Dermis microvascular lymphatic vessel endothelial cell (primary cell): ENCODE measurements at regions not wholly inside any gene's neighbourhood (a gene's known extent, or its start where the extent isn't known, plus 50 kb on each side); places are given as distances from the start of the nearest gene placed in this dataset.

Experiments
- DNase-seq, 2 donors: peaks; one replicate each; pipeline versions ENCODE4 v3.0.0 to v3.0.0-alpha.2; 2010; ENCODE audit warnings: low read depth in 2 of 2

DNA sequence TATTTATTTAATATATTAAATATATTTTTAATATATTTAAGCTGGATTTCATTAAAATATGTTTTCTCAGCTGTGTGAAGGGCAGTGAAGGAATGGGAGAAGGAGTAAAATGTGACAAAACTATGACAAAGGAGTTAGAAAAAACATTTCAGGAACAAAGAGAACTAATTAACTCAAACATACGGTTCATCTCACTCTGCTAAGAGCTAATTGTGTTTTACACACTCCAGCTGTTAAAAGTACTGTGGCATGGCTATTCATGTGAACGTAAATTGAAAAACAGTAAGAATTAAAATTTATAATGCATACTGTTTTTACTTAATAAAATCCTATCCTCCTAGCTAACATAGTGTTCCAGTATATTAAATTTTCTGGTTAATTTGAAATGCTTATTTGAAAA is 262.5 kb upstream of the GNAI1 start:
- DNase-seq = no peak

DNA sequence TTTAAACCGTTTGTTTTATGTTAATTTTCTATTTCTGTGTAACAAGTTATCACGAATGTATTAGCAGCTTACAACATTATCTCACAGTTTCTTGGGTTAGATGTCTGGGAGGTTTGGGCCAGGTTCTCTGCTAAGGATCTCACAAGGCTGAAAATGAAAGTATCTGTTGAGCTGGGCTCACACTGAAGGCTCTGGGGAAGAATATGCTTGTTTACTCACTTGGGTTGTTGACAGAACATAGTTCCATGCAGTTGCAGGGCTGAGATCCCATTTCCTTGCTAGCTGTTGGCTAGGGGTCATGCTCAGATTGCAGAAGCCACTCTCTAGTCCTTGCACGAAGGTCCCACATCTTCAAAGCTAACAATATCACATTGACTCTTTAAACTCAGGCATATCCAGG is 266.6 kb upstream of the GNAI1 start:
- DNase-seq = no peak

DNA sequence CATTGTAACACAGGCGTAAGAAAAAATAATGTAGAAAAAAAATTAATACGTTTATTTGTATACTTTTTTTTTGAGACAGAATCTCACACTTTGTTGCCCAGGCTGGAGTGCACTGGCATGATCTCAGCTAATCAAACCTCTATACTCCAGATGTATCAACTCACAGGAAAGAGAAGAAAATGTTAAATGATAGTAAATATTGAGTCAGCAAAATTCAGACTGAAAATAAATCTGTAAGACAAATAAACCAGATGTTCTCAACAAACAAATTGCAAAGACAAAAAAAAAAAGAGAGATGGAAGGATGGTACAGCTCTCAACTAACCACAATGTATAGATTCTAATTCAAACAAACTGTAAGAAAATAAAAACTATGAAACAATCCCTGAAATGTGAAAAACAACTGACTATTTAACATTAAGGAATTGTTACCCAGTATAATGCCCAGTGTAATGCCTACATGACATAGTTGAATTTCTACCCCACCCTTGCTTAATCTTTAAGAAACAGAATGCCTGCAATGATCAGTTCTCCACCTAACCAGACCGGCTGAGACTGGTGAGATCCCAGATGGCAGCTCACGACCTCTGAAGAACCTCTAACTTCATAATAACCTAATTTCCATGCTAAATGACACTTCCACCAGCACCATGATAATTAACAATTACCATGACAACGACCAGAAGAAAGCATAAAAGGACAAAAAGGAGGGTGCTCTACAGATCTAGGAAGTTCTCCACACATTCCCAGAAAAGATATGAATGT is 272.0 kb upstream of the GNAI1 start:
- no peak for DNase-seq

DNA sequence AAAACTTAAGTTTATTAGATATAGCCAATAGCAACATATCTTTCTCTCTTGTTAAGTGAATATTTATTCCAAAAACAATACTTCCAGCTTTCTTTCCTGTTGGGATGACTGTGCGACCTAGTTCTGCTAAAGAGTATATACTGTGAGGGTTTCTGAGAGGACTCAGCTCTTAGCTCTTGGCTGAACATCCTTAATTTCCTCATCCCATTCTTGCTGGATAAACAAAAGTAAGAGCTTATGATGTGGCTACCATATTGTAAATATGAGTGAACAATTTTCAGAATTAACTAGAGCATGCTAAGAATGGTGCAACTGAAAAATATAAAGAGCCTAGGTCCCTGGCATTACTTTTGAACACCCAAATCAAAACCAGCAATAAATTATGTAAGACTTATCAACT is 279.5 kb upstream of the GNAI1 start:
- no peak for DNase-seq

DNA sequence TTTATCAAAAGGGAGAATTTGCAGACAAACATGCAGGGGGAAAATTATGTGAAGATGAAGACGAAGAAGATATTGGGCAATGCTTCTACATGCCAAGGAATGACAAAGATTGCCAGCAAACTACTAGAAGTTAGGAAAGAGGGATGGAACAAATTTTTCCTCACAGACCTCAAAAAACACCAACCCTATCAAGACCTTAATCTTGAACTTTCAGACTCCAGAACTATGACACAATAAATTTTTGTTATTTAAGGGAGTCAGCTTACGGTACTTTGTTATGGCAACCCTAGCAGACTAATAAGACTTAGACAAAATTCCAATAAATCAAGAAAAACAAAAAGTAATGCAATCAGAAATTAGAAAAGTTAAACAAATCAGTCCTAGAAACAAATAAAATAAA is 280.0 kb upstream of the GNAI1 start:
- DNase-seq = no peak

DNA sequence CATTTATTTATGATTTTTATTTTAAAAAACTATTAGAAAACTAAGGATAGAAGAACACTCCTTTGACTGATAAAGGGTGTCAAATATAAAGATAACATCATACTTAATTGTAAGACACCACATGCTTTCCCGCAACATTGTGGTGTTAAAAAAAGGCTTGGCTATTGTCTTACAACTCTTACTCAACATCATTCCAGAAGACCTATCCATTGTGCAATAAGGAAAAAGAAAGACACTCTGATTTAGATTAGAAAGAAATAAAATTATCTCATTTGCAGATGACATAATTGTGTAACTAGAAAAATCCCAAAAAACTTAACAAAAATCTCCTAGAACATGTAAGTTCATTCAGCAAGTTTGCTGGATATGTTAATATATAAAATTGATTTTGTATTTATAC is 296.7 kb upstream of the GNAI1 start:
- DNase-seq = no peak

DNA sequence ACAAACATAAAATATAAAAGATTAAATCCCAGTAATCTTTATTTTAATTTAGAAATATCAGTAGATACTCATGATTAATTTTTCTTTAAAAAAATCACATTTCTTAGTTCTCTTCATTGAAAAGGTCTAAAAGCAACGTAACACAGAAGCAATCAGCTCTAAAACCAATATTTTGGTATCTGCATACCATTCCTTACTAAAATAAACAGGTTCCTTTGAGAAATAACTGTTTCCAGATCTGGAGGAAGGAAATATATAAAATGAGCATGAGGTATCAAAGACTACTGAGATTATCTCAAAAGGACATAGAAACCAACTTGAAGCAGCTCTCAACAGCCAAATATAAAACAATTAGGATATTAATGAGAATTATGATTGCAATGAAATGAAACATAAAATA is 301.0 kb upstream of the GNAI1 start:
- no peak for DNase-seq

DNA sequence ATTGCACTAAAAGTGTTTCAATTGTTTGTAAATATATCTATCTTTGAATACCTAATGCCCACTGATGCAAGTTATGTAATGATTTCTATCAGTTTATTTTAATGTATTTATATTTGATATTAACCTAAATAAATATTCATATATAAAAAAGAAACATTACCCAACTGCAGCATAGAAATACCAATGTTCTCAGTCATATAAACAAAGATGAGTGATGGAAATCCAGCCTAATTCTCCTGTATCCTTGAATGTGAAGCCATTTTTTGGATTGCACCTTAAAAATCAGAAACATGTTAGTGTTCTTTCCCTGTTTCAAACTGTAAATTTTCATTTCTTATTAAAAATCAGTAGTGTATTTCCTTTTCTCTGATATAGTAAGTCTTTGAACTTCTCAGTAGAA is 305.8 kb upstream of the GNAI1 start:
- no peak for DNase-seq

DNA sequence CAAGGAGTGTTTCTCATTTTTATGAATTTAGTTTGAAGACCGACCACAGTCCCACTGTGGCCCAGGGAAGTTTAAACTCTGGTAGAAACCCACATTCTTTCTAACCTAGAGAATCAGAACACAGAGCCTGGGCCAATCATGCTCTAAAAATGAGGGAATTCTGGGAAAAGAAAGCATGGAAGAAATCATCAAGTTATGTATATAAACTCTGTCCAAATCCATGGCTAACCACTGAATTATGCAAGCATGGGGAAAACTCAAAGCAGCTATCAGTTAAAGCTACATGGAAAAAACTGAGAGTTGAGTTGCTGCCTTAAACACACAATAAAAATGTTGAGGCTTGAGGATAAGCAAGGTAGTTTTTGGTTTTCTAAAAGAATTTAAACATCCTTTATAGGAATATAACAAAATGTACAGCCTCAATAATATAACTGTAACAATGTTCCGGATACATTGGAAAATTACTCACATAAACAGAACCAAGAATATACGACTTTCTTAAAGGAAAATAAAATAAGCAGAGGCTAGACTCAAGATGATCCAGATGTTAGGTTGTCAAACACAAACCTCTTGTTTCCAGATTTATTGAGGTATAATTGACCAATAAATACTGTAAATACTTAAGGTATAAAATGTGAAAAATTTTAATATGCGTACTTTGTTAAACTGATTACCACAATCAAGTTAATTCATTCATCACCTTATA is 311.2 kb upstream of the GNAI1 start:
- no peak for DNase-seq

DNA sequence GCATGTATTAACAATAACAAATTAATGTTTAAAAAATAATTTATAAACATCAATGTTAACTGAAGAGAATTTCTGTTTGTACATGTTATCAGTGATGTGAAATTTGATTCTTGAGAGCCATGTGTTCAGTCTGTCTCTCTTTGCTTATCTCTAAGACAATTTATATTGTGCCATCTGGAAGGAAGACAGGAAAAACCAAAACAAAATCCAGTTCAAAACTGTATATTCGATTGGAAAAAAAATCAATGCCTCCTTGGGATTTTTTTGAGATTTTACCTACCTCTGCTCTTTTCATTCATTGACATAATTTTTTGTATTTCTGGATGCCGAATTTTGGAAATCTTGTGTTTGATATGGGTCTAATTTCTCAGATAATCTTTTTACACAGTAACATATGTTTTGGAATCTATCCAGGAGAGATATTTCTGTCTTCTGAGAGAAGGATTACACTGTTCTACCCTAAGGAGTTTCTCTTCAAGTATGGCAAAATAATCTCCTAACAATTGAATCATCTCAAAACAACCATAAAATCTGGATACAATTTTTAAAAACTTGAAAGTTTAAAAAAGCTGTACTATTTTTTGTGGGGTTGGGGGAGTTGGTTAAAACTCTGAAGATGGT is 311.9 kb upstream of the GNAI1 start:
- DNase-seq = no peak

DNA sequence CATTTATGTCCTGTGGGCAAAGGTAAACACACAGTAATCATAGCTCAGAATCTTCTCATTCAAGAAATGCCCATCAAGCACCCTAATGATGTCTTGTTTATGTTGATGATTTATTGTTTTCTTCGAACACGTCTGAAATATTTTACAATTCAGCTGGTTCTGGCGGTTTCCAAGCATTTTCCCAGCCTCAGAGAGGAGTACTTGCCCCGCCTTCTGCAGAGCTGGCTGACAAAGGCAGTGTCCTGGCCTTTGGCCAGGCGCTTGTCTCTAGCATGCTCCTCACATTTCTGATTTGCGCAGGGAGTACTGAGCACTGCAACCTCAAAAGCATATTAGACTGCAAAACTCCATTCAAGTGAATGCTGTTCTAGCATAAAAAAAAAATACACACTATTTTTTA is 314.2 kb upstream of the GNAI1 start:
- no peak for DNase-seq

DNA sequence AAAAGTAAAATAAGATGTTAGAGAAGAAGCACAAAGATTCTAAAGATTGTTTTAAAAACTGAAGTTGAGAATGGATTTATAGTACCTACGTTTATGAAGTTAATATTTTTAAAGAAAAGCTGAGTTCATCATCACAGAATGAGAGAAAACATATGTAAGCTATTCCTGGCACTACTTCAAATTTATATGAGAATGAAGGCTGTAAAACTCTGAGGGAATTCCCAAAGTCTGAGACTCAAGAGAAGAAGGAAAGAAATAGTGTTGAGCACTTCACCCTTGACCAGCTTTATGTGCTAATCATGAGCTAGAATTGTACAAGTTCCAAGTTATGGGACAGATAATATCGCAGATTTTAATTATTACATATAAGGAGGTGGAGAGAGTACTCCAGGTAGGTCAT is 323.7 kb upstream of the GNAI1 start:
- DNase-seq = no peak

DNA sequence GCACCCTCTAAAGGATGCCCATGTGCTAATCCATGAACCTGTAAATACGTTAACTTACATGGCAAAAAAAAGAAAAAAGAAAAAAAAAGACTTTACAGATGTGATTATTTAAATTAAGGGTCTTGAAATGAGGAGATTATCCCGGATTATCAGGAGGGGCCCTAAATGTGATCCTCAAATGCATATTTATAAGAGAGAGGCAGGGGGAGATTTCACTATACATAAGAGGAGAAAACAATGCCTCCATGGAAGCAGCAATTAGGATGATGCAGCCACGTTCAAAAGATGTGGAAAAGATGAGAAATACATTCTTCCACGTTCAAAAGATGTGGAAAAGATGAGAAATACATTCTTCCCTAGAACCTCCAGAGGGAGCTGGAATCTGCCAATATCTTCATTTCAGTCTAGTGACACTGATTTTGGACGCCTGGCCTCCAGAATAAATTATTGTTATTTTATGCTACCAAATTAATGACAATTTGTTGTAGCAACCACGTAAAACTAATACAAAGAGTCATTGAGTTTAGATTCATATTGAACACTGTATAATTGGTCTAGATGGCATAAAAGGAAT is 328.4 kb upstream of the GNAI1 start:
- no peak for DNase-seq

DNA sequence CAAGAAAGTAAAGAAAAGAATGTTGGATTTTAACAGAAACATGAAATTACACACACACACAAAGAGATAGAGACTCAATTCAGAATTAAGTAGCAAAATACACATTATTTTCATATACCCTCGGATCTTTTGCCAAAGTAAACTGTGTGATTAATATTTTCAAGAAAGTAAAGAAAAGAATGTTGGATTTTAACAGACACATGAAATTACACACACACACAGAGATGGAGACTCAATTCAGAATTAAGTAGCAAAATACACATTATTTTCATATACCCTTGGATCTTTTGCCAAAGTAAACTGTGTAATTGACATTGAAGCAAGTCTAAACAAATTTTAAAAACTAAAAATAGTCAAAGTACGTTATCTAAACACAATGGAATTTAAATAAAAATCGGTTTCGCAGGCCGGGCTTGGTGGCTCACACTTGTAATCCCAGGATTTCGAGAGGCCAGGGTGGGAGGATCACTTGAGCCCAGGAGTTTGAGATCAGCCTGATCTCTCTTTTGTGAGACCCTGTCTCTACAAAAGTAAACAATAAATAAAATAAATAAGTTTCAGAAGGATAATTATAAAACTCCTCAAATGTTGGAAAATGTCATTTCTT is 337.3 kb upstream of the MAGI2 start:
- DNase-seq = no peak

DNA sequence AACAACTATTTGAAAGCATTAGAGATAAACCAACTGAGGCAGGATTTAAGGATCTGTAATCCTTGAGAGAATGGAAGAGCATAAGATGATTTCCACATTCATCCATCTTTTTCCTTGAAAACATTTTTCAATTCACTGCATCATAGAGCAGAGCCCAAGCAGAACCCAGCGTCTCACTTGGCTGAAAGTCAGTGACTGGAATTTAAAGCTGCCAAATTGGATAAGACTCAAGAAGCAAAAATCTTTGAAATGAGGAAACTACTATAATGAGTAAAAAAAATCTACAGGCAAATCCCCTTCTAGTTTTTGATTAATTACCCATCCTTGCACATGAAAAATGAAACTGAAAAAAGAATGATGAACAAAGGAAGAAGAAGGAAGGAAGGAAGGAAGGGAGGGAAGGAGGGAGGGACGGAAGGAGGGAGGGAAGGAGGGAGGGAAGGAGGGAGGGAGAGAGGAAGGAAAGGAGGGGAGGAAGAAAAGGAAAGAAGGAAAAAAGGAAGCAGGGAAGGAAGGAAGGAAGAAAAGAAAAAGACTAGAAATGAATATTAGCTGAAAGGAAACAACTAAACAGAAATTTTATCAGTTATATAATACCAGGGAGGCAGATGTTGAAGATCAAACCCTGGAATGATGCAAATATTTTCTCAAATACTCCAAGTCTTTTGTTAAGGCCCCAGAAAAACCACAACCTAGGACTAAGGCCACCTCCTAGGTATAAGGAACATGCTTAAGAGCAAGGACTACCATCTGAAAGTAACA is 336.3 kb upstream of the MAGI2 start:
- DNase-seq = no peak

DNA sequence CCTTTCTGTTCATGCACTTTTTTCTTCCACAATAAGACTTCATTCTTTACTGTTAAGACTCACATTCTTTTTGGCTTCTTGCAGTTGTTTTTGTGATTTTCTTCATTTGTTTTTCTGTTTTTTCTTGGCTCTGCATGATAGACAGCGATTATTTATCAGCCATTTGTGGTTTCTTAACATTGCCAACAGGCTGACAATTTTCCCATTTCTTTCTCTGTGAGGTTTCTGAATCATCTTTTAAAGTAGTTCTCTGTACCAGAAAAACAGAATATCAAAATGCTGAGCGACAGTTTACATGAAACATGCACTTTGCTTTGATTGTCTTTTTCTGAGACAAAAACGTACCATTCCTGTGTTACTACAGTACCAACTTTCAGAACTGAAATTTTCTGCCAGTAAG is 334.2 kb upstream of the MAGI2 start:
- no peak for DNase-seq

DNA sequence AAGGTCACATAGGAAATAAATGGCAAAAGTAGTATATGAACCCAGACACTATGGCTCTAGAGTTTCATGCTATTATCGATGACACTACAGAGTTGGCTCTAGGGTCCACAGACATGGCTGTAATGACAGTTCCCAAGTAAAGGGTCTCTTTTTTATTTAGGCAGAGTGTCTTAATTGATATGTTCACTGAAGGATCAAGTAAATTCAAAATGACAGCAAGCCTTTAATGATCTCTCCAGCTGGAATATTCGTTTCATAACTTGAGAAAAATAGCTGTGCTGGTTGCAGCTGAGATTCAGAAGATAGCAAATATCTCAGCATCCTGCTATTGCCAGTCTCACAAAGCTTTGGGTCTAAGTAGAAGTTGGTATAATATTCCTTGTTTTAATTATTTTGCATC is 333.6 kb upstream of the MAGI2 start:
- no peak for DNase-seq

DNA sequence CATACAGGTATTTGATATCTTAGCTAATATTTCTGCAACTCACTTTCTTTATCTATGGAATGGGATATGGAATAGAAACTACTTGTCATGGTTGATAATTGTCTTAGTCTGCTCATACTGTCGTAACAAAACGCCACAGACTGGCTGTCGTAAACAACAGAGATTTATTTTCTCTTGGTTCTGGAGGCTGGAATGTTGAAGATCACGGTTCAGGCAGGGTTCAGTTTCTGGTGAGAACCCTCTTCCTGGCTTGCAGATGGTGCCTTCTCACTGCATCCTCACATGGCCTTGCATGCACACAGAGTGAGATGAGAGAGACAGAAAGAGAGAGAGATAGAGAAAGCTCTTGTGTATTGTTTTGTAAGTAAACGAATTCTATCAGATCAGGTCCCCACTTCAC is 332.7 kb upstream of the MAGI2 start:
- DNase-seq = no peak

DNA sequence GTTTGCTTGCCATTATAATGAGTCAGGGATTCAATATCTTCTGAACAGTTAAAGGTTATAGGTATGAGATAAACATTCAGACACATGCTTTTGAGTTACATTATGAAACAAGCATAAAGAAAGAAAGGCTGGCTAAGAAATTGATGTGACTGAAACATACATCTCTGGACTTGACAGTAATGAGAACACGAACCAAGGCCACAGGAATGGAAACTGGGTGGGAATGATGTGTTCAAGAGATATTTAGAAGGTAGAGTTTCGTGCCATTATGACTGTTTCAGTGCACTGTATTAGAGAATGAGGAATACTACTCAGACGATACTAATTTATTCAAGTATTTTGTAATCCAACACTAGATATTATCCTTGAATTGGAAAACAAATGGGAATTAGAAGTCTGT is 332.1 kb upstream of the MAGI2 start:
- DNase-seq = no peak

DNA sequence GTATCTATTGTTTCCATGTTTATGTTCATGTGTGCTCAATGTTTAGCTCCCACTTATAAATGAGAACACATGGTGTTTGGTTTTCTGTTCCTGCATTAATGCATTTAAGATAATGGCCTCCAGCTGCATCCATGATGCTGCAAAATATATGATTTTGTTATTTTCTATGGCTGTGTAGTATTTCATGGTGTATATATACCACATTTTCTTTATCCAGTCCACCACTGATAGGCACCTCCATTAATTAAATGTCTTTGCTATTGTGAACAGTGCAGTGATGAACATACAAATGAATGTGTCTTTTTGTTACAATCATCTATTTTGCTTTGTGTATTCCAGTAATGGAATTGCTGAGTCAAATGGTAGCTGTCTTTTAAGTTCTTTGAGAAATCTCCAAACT is 329.4 kb upstream of the MAGI2 start:
- no peak for DNase-seq

DNA sequence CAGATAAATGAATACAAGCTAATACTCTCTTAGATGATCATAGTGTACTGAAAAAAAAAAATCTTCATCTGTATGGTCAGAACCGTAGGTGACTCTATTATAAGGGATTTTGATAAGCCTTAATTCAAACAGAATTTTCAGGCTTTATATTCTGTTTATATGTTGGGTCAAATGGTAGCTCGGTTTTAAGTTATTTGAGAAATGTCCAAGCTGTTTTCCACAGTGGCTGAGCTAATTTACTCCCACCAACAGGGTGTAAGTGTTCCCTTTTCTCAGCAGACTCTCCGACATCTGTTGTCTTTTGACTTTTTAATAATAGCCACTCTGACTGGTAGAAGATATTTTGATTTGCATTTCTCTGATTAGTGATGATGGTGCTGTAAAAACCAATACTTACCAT is 328.8 kb upstream of the MAGI2 start:
- DNase-seq = no peak

DNA sequence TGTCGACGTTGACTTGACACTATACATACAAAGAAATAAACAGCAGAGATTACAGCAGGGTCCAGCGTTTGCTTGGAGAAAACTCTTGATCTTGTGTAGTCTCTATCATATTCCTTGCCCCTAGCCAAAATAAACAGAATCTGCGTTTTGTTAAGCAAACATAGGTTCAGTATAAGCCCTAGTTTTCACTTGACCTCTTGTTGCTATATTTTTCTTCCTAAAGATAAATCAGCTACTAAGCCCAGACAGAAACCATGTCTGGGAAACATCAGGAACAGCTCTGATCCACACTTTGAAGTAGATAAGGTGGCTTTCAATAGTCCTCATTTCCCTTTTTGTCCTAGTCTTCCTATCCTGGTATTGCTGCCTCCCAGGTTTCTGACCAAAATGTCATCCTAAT is 328.2 kb upstream of the MAGI2 start:
- DNase-seq = no peak
